HepG2 (cell line): ENCODE measurements at regions not wholly inside any gene's neighbourhood (a gene's known extent, or its start where the extent isn't known, plus 50 kb on each side); places are given as distances from the start of the nearest gene placed in this dataset.
"Not testable (repeated sequence)": the region's sequence is repeated elsewhere in the genome, so short reads cannot be mapped to it uniquely, and the experiment has no call there.

Source experiments
- ATAC-seq: fragments of 200-7000 bp; cut with Tn5 transposase; 3 replicates; pipeline ENCODE4 v1.9.1; 2020; ENCODE audit warnings: mild to moderate bottlenecking, moderate library complexity
- BruUV-seq: library from RNA; stranded (reverse); fragments of 400-500 nt; replicated peaks from 2 replicates; lab custom pipeline; 2021; lab: Mats Ljungman, UMichigan
- CTCF ChIA-PET: fragments of 300-600 bp; formaldehyde crosslinking; extraction: SDS; loops from one replicate; lab custom pipeline; 2021; ENCODE audit warnings: low total read pairs, inconsistent platforms, low intra/inter-chr PET ratio; lab: Yijun Ruan, JAX
- POLR2A ChIA-PET: fragments of 350-600 bp; sonication (Branson Sonifier 250); formaldehyde crosslinking; loops from one replicate; lab custom pipeline; 2020; ENCODE audit warnings: antibody characterized with exemption, inconsistent platforms; lab: Yijun Ruan, JAX
- DNase-seq: peaks from one replicate; pipeline ENCODE4 v3.0.0-alpha.2; 2015; ENCODE audit warnings: low spot score
- FAIRE-seq: peaks from 3 replicates; lab custom pipeline; 2011; peaks lifted over from hg19 to GRCh38; lab: Jason Lieb, UNC
- H2AFZ ChIP-seq: one replicate; pipeline ENCODE4 v1.6.1; 2011; ENCODE audit warnings: low read length, inconsistent platforms
- H3K27ac ChIP-seq: fragments of 300-600 bp; 3 replicates; pipeline ENCODE4 v1.8.0; 2011; ENCODE audit warnings: mixed run types, mild to moderate bottlenecking, mixed read lengths, low read length, inconsistent platforms; ENCODE audit not compliant: insufficient read depth; ENCODE audit errors: extremely low read length
- H3K27me3 ChIP-seq, 2 experiments: fragments of 200-600 bp in 1 of 2; 2 replicates in 1 of 2; 3 replicates in 1 of 2; pipeline versions ENCODE4 v1.6.0 to v1.8.0; 2011; ENCODE audit warnings: low read length in 2 of 2, mild to moderate bottlenecking in 2 of 2, moderate library complexity in 2 of 2, inconsistent platforms in 1 of 2; ENCODE audit not compliant: insufficient read depth in 2 of 2, control insufficient read depth in 1 of 2
- H3K36me3 ChIP-seq, 2 experiments: fragments of 200-600 bp in 1 of 2; replicated peaks in 1 of 2; 2 replicates in 1 of 2; 3 replicates in 1 of 2; pipeline versions ENCODE4 v1.5.1 to v1.8.0; 2011; ENCODE audit warnings: low read length in 2 of 2, inconsistent platforms in 1 of 2; ENCODE audit not compliant: insufficient read depth in 2 of 2, control insufficient read depth in 1 of 2
- H3K4me1 ChIP-seq: 2 replicates; pipeline ENCODE4 v1.5.1; 2012; ENCODE audit warnings: low read length, inconsistent platforms; ENCODE audit not compliant: insufficient read depth
- H3K4me2 ChIP-seq: 2 replicates; pipeline ENCODE4 v1.6.0; 2011; ENCODE audit warnings: low read depth, low read length, inconsistent platforms
- H3K4me3 ChIP-seq, 3 experiments: fragments of 200-600 bp in 1 of 3; sonication (generic), shearing (Covaris generic) in 1 of 3; replicated peaks in 1 of 3; 2 replicates each; pipeline ENCODE4 v1.5.1; 2011 to 2016; ENCODE audit warnings: low read length in 3 of 3, inconsistent platforms in 2 of 3, low read depth in 2 of 3, mild to moderate bottlenecking in 2 of 3, control low read depth in 1 of 3, mixed read lengths in 1 of 3; ENCODE audit not compliant: insufficient read depth in 1 of 3
- H3K79me2 ChIP-seq: one replicate; pipeline ENCODE4 v1.6.1; 2011; ENCODE audit warnings: low read length, inconsistent platforms; ENCODE audit not compliant: insufficient read depth
- H3K9ac ChIP-seq: 2 replicates; pipeline ENCODE4 v1.6.0; 2011; ENCODE audit warnings: mild to moderate bottlenecking, low read depth, low read length, inconsistent platforms; ENCODE audit not compliant: insufficient read depth
- H3K9me3 ChIP-seq: 2 replicates; pipeline ENCODE4 v1.5.1; 2012; ENCODE audit warnings: mild to moderate bottlenecking, low read length
- H4K20me1 ChIP-seq: 2 replicates; pipeline ENCODE4 v1.6.0; 2011; ENCODE audit warnings: inconsistent platforms, mild to moderate bottlenecking, low read length, moderate library complexity; ENCODE audit not compliant: insufficient read depth
- MXD4 ChIP-seq: IDR thresholded peaks from 2 replicates; pipeline ENCODE4 v1.6.1; 2016; ENCODE audit warnings: mild to moderate bottlenecking, missing biosample characterization, missing genetic modification reagents
- NCOA2 ChIP-seq: sonication (generic); formaldehyde crosslinking; IDR thresholded peaks from 2 replicates; pipeline ENCODE4 v1.8.0; 2022; ENCODE audit warnings: inconsistent platforms
- RAD51 ChIP-seq: fragments of 450-650 bp; IDR thresholded peaks from 2 replicates; pipeline ENCODE4 v1.6.1; 2016; ENCODE audit warnings: borderline replicate concordance
- STAT6 ChIP-seq: sonication (generic); formaldehyde crosslinking; IDR thresholded peaks from 2 replicates; pipeline ENCODE4 v1.4.0; 2020; ENCODE audit warnings: missing genetic modification reagents, mild to moderate bottlenecking, borderline replicate concordance
- ZFYVE20 ChIP-seq: sonication (generic); formaldehyde crosslinking; IDR thresholded peaks from 2 replicates; pipeline ENCODE4 v1.8.0; 2023; ENCODE audit warnings: low read depth, mild to moderate bottlenecking, moderate library complexity, missing genetic modification reagents, borderline replicate concordance
- ZSCAN20 ChIP-seq: sonication (generic); formaldehyde crosslinking; IDR thresholded peaks from 2 replicates; pipeline ENCODE4 v1.4.0; 2020; ENCODE audit warnings: missing genetic modification reagents, mild to moderate bottlenecking, borderline replicate concordance
- WGBS: methylation state at CpG from one replicate; pipeline ENCODE4 v1.1.6; 2017; ENCODE audit warnings: low lambda C conversion rate; 5-methylcytosine and 5-hydroxymethylcytosine counted together
- in situ Hi-C: cut with HindIII; loops from 2 replicates; pipeline ENCODE4 v1.10.0; 2017; ENCODE audit warnings: low pct_unique_long_range_greater_than_20kb; ENCODE audit not compliant: extremely low pct_ligation_motif_present
- intact Hi-C: fragments of 100-400 bp; cut with micrococcal nuclease; formaldehyde crosslinking; loops from one replicate; pipeline ENCODE4 v1.10.0; 2022; ENCODE audit not compliant: unreplicated experiment

GRCh38 chr14:83714151-83714550 is 1815.8 kb upstream of the FLRT2 start (continued):
- TF ChIP-seq STAT6 (CRISPR knock-in tag), result no peak
- TF ChIP-seq ZFYVE20, result no peak
- no peak for TF ChIP-seq RAD51
- TF ChIP-seq NCOA2, result no peak
- no peak for TF ChIP-seq ZSCAN20 (CRISPR knock-in tag)
- TF ChIP-seq MXD4 (CRISPR knock-in tag), result no peak

GRCh38 chr14:83719435-83719834 is 1810.5 kb upstream of the FLRT2 start:
- H3K4me1 ChIP-seq, CTCF ChIA-PET, DNase-seq, intact Hi-C loops, H2AFZ ChIP-seq, BruUV-seq, POLR2A ChIA-PET, H3K36me3 ChIP-seq, H3K79me2 ChIP-seq, in situ Hi-C loops, FAIRE-seq, H4K20me1 ChIP-seq, H3K4me2 ChIP-seq, H3K9ac ChIP-seq, H3K27ac ChIP-seq, H3K27me3 ChIP-seq, ATAC-seq, H3K4me3 ChIP-seq: not testable (repeated sequence)
- H3K9me3 ChIP-seq, result peaks cover 59% of the 10 kb centered on the region
- WGBS, result 54% methylated on average over 11 of the region's 12 CpGs
